Activated CD4-positive, alpha-beta T cell treated with anti-CD3 and anti-CD28 coated beads, Interleukin-2, amount 50 U/mL, for 24 hours (primary cell): ENCODE measurements at regions not wholly inside any gene's neighbourhood (a gene's known extent, or its start where the extent isn't known, plus 50 kb on each side); places are given as distances from the start of the nearest gene placed in this dataset.

Source experiments
- DNase-seq, 2 donors: peaks; one replicate each; pipeline ENCODE4 v3.0.0-alpha.2; 2020; ENCODE audit warnings: low read depth in 1 of 2, low spot score in 1 of 2

- DNase-seq, result no peak
Observed at GRCh38 chr5:81914696-81915095, 57.1 kb upstream of the ATG10 start.

- DNase-seq, result no peak
Observed at GRCh38 chr5:81912933-81913332, 58.9 kb upstream of the ATG10 start.

- DNase-seq, result no peak
Observed at GRCh38 chr5:81909677-81910076, 62.1 kb upstream of the ATG10 start.

- no peak for DNase-seq
Observed at GRCh38 chr5:81908771-81909170, 63.1 kb upstream of the ATG10 start.

- DNase-seq, result no peak
Observed at GRCh38 chr5:81908044-81908443, 63.8 kb upstream of the ATG10 start.

- no peak for DNase-seq
Observed at GRCh38 chr5:81907012-81907635, 64.7 kb upstream of the ATG10 start.

GRCh38 chr5:81906086-81906485 is 65.7 kb upstream of the ATG10 start:
- no peak for DNase-seq

- no peak for DNase-seq
Observed at GRCh38 chr5:81904861-81905260, 67.0 kb upstream of the ATG10 start.

- no peak for DNase-seq
Observed at GRCh38 chr5:81904166-81904565, 67.7 kb upstream of the ATG10 start.

- no peak for DNase-seq
Observed at GRCh38 chr5:81901586-81901985, 70.2 kb upstream of the ATG10 start.

- no peak for DNase-seq
Observed at GRCh38 chr5:81899123-81899522, 72.7 kb upstream of the ATG10 start.

- DNase-seq, result no peak
Observed at GRCh38 chr5:81898403-81898802, 73.4 kb upstream of the ATG10 start.

GRCh38 chr5:81896764-81897163 is 75.1 kb upstream of the ATG10 start:
- DNase-seq, result no peak

GRCh38 chr5:81895307-81895706 is 76.5 kb upstream of the ATG10 start:
- DNase-seq, result no peak

- DNase-seq, result no peak
Observed at GRCh38 chr5:81893961-81894360, 77.9 kb upstream of the ATG10 start.

- no peak for DNase-seq
Observed at GRCh38 chr5:81884871-81885270, 87.0 kb upstream of the ATG10 start.

GRCh38 chr5:81883371-81883770 is 88.5 kb upstream of the ATG10 start:
- DNase-seq, result no peak

- no peak for DNase-seq
Observed at GRCh38 chr5:81881595-81881994, 90.2 kb upstream of the ATG10 start.

GRCh38 chr5:81879936-81880335 is 91.9 kb upstream of the ATG10 start:
- no peak for DNase-seq

- DNase-seq, result no peak
Observed at GRCh38 chr5:81878333-81878732, 93.5 kb upstream of the ATG10 start.

- DNase-seq, result no peak
Observed at GRCh38 chr5:81866994-81867393, 104.8 kb upstream of the ATG10 start.

- DNase-seq, result no peak
Observed at GRCh38 chr5:81860778-81861177, 109.9 kb upstream of the SSBP2 start.

GRCh38 chr5:81859624-81860023 is 108.7 kb upstream of the SSBP2 start:
- DNase-seq, result no peak
